Esophagus muscularis mucosa (tissue), 4 donors: ENCODE measurements at regions not wholly inside any gene's neighbourhood (a gene's known extent, or its start where the extent isn't known, plus 50 kb on each side); places are given as distances from the start of the nearest gene placed in this dataset.

Experiments
- DNase-seq: peaks from one replicate; pipeline ENCODE4 v3.0.0-alpha.2; 2017; ENCODE audit errors: extremely low spot score
- H3K27ac ChIP-seq, 4 donors: fragments of 200-600 bp; sonication (generic); replicated peaks in 1 of 4; 1 replicate in 3 of 4; 2 replicates in 1 of 4; pipeline ENCODE4 v1.5.1; 2016 to 2019; ENCODE audit warnings: mild to moderate bottlenecking in 1 of 4
- H3K27me3 ChIP-seq, 4 donors: fragments of 200-600 bp; sonication (generic); one replicate each; pipeline versions ENCODE4 v1.5.1 to v1.6.0; 2016 to 2019
- H3K36me3 ChIP-seq, 4 donors: fragments of 200-600 bp; sonication (generic); one replicate each; pipeline ENCODE4 v1.5.1; 2016 to 2019
- H3K4me1 ChIP-seq, 4 donors: fragments of 200-600 bp; sonication (generic); one replicate each; pipeline ENCODE4 v1.5.1; 2016 to 2019
- H3K4me3 ChIP-seq, 4 donors: fragments of 200-600 bp; sonication (generic); 1 replicate in 2 of 4; 2 replicates in 2 of 4; pipeline ENCODE4 v1.5.1; 2016 to 2019; ENCODE audit warnings: mild to moderate bottlenecking in 4 of 4, moderate library complexity in 1 of 4
- H3K9me3 ChIP-seq, 4 donors: fragments of 200-600 bp; sonication (generic); 1 replicate in 3 of 4; 2 replicates in 1 of 4; pipeline ENCODE4 v1.5.1; 2016 to 2019
- EP300 ChIP-seq: sonication (generic); formaldehyde crosslinking; IDR thresholded peaks from one replicate; pipeline ENCODE4 v1.6.1; 2017; ENCODE audit warnings: antibody characterized with exemption
- POLR2A ChIP-seq: fragments of 450-650 bp; IDR thresholded peaks from one replicate; pipeline ENCODE4 v1.6.1; 2017; ENCODE audit warnings: antibody characterized with exemption, moderate library complexity, mild to moderate bottlenecking, low read depth
- POLR2AphosphoS5 ChIP-seq, 2 donors: sonication (generic); formaldehyde crosslinking; IDR thresholded peaks; one replicate each; pipeline ENCODE4 v1.6.1; 2017; ENCODE audit warnings: antibody characterized with exemption in 2 of 2
- WGBS: methylation state at CpG from one replicate; pipeline ENCODE4 v1.1.5; 2018; 5-methylcytosine and 5-hydroxymethylcytosine counted together
- intact Hi-C: fragments of 100-400 bp; cut with DNase I; formaldehyde crosslinking; loops from one replicate; pipeline ENCODE4 v1.15.1; 2023
- TF ChIP-seq, protein P1 (sequence below), 3 experiments: fragments of 200-600 bp in 2 of 3; fragments of 450-650 bp in 1 of 3; sonication (generic) in 2 of 3; IDR thresholded peaks; one replicate each; pipeline ENCODE4 v1.5.1; 2017 to 2019; ENCODE audit warnings: antibody characterized with exemption in 3 of 3, mild to moderate bottlenecking in 2 of 3, moderate library complexity in 1 of 3

DNA sequence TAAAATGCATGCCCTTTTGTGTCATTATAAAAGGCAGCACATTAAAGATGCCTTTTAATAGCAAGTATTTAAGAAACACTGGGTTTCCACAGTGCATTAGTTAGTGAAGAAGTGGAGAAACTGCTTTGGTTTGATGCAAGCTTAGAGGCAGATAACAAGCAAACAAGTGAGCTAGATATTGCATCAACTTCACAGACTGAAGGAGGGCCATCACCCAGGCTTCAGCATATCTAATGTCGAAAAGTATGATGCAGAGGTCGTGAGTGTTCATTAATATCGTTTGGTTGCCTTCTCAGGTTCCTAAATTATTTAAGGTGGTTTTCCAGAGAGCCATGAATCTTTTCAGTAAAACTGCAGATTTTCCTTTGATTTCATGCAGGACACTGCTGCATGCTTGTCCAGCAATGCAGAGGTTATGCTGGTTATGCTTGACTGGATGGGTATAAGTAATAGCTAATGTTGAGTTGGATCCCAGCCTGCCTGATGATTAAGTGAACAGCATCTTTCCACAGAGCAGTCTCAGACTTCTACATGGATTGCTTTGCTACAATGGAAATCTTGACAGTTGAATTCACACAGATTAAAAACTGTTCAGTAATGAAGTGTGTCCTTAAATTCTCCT lies 69.7 kb upstream of the IPO9 start:
- peaks cover 8 to 53% (median 32%) of the 10 kb centered on the region in 4 donors for H3K4me1 ChIP-seq
- H3K27ac ChIP-seq = no peak overlapping the region
- no peaks in the 10 kb centered on the region for H3K27me3 ChIP-seq
- no peak for TF ChIP-seq POLR2AphosphoS5 (IDR thresholded peaks at IDR 0.05)
- TF ChIP-seq, protein P1, sequence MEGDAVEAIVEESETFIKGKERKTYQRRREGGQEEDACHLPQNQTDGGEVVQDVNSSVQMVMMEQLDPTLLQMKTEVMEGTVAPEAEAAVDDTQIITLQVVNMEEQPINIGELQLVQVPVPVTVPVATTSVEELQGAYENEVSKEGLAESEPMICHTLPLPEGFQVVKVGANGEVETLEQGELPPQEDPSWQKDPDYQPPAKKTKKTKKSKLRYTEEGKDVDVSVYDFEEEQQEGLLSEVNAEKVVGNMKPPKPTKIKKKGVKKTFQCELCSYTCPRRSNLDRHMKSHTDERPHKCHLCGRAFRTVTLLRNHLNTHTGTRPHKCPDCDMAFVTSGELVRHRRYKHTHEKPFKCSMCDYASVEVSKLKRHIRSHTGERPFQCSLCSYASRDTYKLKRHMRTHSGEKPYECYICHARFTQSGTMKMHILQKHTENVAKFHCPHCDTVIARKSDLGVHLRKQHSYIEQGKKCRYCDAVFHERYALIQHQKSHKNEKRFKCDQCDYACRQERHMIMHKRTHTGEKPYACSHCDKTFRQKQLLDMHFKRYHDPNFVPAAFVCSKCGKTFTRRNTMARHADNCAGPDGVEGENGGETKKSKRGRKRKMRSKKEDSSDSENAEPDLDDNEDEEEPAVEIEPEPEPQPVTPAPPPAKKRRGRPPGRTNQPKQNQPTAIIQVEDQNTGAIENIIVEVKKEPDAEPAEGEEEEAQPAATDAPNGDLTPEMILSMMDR (IDR thresholded peaks at IDR 0.05) = no peak
- no peak for TF ChIP-seq POLR2A
- no peak for TF ChIP-seq EP300
- intact Hi-C loops = no loop called here
- no peak for DNase-seq
- 75% methylated on average over 3 of the region's 3 CpGs for WGBS
- no peaks in the 10 kb centered on the region for H3K9me3 ChIP-seq
- H3K4me3 ChIP-seq = no peak overlapping the region
- H3K36me3 ChIP-seq = no peaks in the 10 kb centered on the region

DNA sequence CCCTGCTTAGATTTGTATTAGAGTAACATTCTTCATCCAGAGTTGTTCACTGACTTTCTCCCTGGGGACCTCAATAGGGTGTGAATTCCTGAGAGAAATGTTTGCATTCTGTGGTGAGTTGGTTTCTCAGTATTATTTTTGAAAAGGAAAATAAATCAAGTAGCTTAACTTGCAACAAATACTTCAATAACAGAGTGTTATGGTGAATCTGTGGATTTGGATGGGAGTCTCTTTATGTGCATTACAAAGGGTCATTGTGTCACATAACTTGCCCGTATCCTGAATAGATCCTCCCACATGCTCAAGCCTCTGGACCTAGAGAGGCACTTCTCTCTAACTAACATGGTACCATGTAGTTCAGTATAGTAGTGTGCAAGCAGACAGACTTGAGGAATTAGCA lies 68.4 kb upstream of the IPO9 start:
- H3K27ac ChIP-seq = no peak overlapping the region
- 89% methylated on average over 1 of the region's 1 CpG for WGBS

DNA sequence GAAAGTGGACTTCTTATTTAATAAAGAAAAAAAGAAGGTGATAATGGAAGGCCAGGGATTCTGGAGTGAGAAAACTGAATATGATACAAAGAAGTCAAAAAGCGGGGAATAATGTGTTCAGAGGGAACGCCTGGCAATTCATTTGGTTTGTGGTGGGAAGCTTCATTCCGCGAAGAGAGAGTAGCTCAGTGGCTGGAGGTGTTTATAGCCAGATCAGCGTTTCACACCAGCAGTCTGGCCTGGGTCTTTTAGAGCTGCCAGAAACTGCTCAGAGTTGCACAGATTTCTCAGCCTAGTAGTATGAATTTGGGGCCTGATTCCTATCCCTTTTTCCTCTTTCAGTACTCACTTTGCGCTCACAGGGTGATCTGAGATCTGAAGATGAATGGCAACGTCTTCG lies 67.8 kb upstream of the IPO9 start:
- Histone ChIP-seq H3K27ac (no peak overlapping the region), H3K4me3 (no peak overlapping the region), H3K27me3 (no peaks in the 10 kb centered on the region), H3K9me3 (no peaks in the 10 kb centered on the region), H3K4me1 (peaks cover 6 to 51% (median 28%) of the 10 kb centered on the region in 4 donors), H3K36me3 (no peaks in the 10 kb centered on the region)
- intact Hi-C loops = no loop called here
- no peak for DNase-seq
- TF ChIP-seq EP300 (no peak), POLR2AphosphoS5 (IDR thresholded peaks at IDR 0.05) (no peak), POLR2A (no peak)
- TF ChIP-seq, protein P1 (IDR thresholded peaks at IDR 0.05) = no peak
- 96% methylated on average over 8 of the region's 8 CpGs for WGBS

More for the DNA sequence above, 68.4 kb upstream of the IPO9 start:
- Histone ChIP-seq H3K36me3 (no peaks in the 10 kb centered on the region), H3K4me1 (peaks cover 6 to 53% (median 31%) of the 10 kb centered on the region in 4 donors), H3K27me3 (no peaks in the 10 kb centered on the region), H3K9me3 (no peaks in the 10 kb centered on the region), H3K4me3 (no peak overlapping the region)
- intact Hi-C loops = no loop called here
- DNase-seq = no peak
- TF ChIP-seq, protein P1 (IDR thresholded peaks at IDR 0.05) = no peak
- TF ChIP-seq POLR2AphosphoS5 (IDR thresholded peaks at IDR 0.05) (no peak), POLR2A (no peak), EP300 (no peak)

DNA sequence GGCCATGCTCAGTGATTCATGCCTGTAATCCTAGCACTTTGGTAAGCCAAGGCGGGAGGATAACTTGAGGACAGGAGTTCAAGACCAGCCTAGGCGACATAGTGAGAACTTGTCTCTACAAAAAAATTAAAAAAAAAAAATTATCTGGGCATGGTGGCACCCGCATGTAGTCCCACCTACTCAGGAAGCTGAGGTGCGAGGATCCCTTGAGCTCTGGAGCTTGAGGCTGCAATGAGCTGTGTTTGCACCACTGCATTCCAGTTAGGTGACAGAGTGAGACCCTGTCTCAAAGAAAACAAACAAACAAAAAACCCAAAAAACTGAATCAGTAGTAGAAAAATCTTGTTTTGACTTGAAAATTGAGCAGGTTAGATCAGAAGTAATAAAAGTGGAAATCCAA lies 67.1 kb upstream of the IPO9 start:
- H3K36me3 ChIP-seq = no peaks in the 10 kb centered on the region
- WGBS = 99% methylated on average over 4 of the region's 4 CpGs
- intact Hi-C loops = no loop called here
- peaks cover 6 to 54% (median 24%) of the 10 kb centered on the region in 4 donors for H3K4me1 ChIP-seq
- no peak for TF ChIP-seq POLR2A
- TF ChIP-seq, protein P1 (IDR thresholded peaks at IDR 0.05) = no peak
- no peak for TF ChIP-seq POLR2AphosphoS5 (IDR thresholded peaks at IDR 0.05)
- no peak for TF ChIP-seq EP300
- no peak overlapping the region for H3K4me3 ChIP-seq
- no peaks in the 10 kb centered on the region for H3K27me3 ChIP-seq
- no peak overlapping the region for H3K27ac ChIP-seq
- no peak for DNase-seq
- H3K9me3 ChIP-seq = no peaks in the 10 kb centered on the region

- Histone ChIP-seq H3K27me3 (no peaks in the 10 kb centered on the region), H3K4me1 (peaks cover 6 to 54% (median 24%) of the 10 kb centered on the region in 4 donors)
- WGBS = 90% methylated on average over 2 of the region's 2 CpGs
Observed at GRCh38 chr1:201762381-201762780, 66.6 kb upstream of the IPO9 start.

More at GRCh38 chr1:201762381-201762780, 66.6 kb upstream of the IPO9 start:
- no peak overlapping the region for H3K4me3 ChIP-seq
- intact Hi-C loops = no loop called here
- H3K27ac ChIP-seq = no peak overlapping the region
- no peaks in the 10 kb centered on the region for H3K36me3 ChIP-seq
- no peaks in the 10 kb centered on the region for H3K9me3 ChIP-seq
- no peak for DNase-seq
- TF ChIP-seq POLR2A (no peak), EP300 (no peak), POLR2AphosphoS5 (IDR thresholded peaks at IDR 0.05) (no peak)
- TF ChIP-seq, protein P1 (IDR thresholded peaks at IDR 0.05) = no peak
